ENCODE measurements at regions not wholly inside any gene's neighbourhood (a gene's known extent, or its start where the extent isn't known, plus 50 kb on each side); places are given as distances from the start of the nearest gene placed in this dataset.
A peak's percentile ranks its signal among the peaks of the same experiment; 100 is the strongest.

DNA sequence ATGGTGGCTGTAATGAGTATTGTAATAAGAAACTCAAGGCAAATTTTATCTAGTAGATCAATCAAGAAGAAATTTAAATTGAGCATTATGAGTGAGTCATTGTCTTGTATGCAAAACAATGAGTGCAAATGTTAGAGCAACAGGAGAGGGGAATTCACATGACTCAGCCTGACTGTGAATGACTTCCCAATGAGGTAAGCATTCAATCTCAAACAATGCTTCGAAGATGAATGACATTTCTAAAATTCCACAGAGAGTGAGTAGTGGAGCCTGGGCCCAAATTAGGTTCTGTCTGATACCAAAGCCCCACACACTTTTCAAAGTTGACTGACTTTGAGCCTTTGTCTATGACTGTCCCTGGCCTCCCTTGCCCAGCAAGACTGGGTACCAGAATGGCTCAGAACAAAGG is 738.0 kb downstream of the PTPRU start:
- peak; percentile 90 for DNase-seq

DNA sequence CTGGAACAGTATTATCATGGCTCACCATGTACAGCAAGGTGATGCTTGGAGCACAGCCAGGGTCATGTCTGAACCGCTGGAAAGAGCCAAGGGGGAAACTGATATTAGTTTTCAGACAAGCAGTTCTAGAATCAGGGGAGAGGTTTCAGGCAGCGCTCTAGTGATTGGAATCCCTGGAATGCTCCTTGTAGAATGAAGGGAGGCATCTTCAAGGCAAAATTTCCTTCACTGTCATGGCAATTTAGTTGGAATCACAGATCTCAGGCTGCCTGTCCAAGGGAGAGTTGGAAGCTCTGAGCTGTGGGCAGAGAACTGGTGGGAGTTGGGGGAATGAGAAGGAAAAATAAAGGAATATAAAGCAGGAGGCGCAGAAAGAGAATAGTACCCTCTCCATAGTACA is 737.1 kb downstream of the PTPRU start:
- DNase-seq: peak; percentile 20

DNA sequence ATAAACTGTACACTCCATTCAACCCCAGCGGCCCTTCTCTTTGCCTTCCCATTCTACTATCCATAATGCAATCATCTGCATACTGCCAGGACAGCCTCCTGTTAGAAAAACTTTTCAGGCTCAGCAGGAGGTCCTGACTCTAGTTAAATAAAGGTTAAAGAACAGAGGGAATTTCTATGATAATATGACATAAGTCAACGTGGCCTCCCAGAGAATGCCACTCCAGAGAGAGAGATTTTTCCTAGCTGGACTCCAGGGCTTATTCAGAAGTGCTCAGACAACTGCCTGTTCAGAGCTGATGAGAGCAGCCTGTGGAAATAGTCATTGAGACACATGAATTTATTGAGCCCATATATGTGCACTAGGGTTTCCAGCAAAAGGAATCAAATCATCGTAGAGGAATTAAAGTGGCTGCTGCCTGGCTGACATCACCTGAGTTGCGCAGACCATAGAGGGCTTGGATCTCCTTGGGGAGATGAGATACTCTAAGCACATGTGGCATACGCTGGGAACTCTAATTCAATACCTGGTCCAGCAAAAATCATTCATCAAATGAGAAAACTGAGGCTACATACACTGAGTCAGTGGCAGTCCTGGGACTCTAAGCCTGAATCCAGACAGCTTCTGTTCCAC is 736.2 kb downstream of the PTPRU start:
- no peak for DNase-seq

DNA sequence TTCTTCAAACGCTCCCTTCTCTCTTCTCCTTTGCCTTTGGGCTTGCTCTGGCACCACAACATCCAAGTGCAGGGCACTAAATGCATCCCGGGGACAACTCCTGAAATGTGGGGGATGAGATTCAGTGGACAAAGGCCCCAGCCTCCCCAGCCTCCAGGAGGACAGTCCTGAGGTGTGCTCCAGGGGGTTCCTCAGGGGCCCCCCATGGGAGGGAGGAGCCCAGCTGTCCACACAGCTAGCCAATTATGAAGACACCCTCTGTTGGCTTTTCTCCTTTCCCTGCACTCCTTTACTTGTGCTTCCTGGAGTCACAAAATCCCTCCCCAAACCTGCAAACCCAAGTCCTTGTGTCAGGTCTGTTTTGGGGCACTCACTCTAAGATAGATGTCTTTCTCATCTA is 735.4 kb downstream of the PTPRU start:
- no peak for DNase-seq

DNA sequence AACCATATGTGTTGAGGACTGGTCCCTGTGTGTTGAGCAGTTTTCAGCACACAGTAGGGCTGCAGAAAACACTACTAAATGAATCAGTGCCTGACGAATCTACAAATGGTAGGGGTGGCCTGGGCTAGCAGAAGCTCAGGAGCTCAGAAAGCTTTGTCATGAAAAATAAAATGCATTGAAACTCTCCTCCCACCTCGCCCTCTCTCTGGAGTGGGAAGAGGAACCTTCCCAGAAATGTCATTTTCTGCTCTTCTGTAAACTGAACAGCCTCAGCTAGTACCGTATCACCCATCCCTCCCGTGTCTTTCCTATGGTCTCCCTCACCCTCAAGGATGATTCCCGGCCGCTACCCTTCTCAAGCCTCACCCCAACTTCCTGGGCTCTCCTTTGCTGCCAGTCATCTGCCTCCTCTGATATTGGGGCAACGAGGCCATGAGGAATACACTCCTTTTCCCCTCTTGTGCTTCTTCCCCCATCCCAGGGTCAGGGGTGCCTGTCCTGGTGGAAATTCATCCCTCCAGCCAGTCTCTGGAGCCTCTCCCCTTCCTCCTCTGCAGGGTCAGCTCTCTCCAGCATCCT is 734.5 kb downstream of the PTPRU start:
- DNase-seq: no peak

DNA sequence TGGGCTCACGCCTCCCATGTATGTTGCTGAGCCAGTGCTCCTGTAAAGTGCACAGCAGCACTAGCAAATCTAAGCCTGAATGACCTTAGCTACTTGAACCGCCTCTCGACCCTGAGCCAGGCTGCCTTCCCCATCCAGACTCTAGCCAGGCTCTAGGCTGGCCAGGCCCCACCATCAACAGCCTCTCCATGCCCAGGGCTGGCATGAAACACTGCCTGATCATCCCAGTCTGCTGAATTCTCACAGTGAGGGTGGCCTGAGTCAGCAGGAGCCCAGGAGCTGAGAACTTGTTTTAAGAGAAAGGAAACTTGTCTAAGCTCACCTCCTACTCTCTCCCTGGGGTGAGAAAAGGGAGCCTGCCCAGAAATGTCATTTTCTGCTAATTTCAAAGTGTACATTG is 733.3 kb downstream of the PTPRU start:
- DNase-seq: no peak

DNA sequence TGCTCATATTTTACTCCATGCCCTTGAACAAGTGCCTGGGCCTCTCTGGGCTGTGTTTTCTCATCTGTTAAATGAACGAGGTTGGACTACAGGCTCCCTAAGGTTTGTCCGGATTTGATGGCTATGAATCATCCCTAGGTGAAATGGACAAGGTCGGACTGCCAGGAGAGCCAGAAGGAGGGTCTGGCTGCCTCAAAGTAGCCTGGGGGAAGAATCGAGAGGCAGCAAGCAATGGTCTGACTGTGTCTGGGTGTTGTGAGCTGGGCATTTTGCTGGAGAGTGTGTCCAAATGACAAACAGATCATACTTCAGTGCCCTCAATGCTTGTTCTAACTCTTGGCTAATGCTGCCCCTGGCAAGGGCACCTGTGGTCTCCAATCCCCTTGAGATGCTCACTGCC is 730.9 kb downstream of the PTPRU start:
- no peak for DNase-seq

DNA sequence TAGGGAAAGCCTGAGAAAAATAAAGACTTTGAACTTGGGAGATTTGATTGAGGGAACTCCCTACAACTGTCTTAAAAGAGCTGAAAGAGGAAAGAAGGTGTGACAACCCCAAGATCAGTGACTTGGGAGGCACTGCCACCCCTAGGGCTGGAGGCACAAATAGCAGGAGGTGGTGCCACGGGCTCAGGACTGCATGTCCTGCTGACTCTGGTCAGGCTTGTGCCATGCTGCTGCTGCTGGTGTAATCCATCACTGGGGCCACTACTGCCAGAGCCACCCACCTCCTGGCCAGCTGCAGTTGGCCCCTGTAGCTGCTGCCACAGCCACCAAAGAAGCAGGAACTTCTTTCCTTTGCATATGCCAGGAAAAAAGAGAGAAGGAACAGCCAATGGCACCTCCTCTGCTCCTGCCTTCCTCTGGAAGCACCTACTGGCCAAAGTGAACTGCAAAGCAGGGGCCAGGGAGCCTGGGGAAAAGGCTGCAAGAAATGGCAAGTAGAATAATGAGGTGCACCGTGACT is 730.3 kb downstream of the PTPRU start:
- no peak for DNase-seq

DNA sequence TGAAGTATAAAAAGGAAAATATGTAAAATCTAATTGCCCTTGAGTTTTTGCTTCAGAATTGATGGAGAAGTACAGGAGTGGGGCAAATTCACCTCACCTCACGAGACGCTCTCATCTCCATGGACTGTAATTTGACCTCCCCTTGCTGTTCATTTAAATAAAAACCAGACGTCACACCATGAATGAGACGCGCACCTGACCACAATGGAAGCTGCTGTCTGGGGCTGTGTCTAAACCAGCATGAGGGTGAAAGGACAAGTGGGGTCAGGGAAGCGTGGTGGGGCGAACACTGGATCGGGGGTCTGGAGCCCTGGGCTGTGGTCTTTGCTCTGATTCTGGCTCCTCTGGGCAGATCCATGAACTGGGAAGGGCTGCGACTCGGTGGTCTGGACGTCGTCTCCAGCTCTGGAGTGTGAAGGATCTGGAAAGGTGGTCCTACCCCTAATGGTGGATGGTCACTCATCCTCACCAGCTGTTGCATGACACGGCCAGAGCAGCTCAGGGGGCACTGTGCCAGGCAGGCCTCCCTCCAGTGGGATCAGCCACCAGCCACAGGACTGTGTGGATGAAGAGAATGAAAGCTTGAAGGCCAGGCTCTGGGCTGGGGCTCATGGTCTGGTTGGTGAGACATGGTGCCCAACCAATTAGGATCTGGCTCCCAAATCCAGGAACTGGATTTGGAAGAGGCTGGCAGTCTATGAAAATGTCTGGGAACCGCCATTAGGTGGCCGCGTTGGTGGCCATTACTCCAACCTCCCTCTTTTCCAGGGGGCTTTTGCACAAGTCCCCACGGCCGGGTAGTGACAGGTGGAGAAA is 728.6 kb downstream of the PTPRU start:
- DNase-seq: no peak

DNA sequence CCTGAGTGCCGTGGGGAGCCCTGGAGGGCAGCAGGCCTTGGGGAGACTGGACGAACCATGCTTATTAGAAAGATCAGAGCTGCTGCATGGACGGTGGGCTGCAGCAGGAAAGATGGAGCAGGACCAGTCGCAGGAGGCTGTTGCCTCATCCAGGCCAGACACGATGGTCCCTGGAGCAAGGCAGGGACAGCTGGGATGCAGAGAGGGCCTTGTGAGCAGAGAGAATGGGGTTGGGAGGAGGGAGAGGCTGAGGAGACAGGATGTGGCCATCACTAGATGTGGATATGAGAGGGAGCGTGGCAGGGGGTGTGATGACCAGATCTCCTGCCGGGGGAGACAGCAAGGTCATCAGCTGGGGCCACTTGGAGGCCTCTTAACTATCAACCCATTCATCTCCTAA is 727.6 kb downstream of the PTPRU start:
- DNase-seq: no peak

DNA sequence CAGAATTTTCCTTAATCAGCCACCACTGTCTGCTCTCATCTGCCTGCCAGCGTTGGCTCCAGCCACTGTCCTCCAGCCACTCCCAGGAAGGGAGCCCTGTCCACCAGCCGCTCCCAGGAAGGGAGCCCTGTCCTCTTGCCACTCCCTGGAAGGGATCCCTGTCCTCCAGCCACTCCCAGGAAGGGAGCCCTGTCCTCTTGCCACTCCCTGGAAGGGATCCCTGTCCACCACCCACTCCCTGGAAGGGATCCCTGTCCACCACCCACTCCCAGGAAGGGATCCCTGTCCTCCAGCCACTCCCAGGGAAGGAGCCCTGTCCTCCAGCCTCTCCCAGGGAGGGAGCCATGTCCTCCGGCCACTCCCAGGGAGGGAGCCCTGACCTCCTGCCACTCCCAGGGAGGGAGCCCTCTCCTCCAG is 726.5 kb downstream of the PTPRU start:
- no peak for DNase-seq

DNA sequence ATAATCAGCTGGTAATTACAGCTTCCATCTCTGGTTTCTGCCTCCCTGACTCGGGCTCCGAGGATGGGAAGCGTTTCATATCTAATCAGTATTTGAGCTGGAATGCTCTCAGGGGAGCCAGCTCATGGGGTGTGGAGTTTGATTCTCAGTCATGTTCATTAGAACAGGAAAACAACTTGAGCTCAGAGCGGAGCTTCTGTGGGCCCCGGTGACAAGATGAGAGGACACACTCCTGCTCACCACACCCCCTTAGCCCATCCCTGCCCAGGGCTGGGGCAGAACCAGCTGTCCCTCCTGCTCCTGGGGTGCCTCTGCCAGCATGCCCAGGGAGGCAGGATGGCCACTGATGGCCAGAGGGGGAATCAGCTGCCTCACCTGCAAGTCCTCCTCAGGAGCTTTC is 726.0 kb downstream of the PTPRU start:
- DNase-seq: no peak

DNA sequence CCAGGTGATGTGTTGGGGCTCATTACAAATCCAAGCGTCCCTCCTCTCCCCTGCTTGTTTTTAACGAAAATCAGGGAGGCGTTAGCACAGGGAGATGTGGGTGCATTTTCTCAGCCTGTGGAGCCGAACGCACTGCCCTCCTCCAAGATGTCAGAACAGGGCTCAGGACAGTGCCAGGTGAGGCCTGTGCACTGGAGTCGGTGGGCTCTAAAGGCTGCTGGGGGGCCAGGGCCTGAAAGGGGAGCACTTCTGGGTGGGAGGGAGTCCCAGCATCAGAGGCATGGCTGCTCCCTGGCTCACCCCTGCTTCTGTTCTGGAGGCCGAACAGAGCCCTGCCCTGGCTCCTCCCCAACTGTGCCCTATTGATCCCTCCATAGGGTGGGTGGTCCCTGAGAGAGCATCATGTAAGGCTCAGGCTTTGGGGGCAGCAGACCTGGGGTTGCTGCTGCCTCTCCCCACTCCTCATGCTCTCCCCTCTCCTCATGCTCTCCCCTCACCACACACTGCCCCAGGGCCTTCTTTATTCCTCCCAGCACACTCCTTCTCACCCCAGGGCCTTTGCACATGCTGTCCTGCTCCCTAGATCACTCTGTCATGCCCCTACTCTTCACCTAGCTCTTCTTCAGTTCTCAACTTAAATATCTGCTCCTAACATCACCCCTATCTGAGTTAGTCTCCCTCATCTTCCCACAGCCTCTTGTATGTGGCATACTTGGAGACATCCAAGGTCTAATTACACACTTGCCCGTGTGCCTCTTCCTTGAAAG is 725.2 kb downstream of the PTPRU start:
- DNase-seq: no peak

DNA sequence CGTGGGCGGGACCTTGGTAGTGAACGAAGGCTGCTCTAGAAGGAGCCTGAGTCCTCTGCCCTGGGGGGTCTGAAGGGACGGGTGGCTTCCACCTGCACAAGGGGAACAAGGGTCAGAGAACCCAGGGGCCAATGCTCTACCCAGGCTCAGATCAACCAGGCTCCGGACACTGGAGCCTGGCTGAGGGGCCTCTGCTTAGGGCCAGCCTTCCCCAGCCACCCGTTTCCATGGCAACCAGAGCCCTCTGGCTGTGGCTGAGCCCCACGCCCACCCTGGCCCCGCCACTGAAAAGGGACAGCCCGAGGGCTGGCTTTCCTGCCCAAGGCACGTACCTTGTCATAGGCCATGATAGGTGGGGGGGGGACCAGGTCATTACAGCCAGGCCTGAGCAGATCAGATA is 724.6 kb downstream of the PTPRU start:
- DNase-seq: no peak

DNA sequence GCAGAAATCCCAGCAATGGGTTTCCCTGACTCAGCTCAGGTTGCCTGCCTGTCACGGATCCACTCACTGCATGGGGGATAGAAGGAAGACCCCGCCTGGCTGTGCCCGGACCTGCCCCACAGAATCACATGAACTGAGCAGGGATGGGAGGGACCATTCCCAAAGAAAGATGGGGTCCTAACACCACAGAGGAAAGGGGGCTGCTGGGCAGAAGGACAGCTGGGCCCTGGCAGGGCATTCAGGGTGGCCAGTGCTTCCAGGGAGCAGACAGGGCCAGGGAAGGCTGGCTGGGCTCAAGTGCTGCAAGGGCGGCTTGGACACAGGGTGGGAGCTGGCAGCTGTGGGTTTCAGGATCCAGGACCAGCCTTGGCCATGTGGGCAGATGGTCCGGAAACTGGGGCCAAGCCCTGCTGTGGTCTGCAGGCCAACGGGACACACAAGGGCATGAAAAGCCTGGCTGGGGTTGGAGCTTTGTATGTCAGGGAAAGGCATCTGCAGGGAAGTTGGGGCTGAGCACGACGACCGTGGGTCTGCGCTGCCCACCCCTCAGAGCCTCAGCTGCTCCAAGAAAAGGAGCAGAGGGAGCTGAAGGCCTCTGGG is 723.9 kb downstream of the PTPRU start:
- no peak for DNase-seq

DNA sequence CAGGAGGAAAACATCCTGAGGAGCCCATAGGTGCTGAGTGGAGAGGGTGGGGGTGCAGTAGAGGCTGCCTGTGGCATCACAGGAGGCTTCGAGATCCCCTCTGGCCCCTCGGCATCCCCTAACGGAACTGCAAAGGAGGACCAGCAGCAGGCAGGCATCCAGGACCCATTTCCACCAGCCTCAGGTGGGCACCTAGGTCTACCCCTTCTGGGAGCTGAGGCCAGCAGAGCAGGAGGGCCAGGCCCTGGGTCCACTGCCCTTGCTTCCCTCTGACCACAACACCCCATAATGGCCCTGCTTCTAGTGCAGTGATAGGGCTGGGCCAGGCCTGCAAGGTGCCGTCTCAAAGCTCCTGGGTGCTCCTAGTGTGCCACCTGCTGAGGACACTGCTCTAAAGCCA is 723.0 kb downstream of the PTPRU start:
- no peak for DNase-seq

DNA sequence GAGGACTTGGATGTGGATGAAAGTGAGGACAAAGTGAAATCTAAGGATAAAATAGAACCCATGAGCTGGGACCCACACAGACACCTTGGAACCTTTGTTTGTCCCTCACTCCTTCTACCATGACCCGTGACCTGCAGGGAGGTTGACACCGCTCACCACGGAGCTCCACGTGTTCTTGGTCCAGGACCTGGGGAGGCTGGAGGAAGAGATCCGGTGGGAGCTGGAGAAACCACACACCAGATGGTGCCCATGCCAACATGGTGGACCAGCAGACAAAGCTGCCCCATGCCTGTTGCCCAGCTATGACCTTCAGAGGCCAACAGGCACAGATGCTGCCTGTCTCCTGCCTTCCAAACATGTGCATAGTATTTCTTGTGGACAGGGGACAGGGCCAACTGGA is 721.9 kb downstream of the PTPRU start:
- DNase-seq: no peak

DNA sequence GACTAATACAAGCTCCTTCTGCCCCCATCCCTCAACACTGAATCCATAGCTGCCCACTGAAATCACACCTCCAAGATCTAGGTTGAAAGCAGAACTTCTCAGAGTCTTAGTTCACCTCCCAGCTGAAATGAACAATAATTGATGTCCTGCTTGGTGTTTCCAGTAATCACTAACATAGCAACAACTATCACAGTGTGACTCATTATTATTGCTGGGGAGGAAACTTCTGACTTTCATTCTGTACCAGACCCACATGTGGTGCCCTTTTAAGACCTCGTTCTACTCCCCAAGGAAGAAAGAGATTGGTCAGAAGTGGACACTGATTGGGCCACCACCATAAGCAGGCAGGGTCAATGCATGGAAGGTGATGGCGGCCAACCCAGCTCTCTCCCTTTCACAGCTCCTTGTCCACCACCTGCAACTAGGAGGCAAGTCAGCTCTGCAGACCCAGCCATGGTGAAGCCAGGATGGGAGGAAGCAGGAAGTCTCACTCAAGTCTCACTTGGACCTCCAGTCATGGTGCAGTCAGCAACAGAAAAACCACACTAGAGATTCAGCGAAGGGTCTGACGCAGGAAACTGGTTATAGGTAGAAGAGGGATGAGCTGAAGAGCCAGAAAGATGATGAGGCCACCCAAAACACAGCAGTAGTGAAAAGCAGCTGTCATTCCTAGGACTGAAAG is 720.2 kb downstream of the PTPRU start:
- DNase-seq: no peak

DNA sequence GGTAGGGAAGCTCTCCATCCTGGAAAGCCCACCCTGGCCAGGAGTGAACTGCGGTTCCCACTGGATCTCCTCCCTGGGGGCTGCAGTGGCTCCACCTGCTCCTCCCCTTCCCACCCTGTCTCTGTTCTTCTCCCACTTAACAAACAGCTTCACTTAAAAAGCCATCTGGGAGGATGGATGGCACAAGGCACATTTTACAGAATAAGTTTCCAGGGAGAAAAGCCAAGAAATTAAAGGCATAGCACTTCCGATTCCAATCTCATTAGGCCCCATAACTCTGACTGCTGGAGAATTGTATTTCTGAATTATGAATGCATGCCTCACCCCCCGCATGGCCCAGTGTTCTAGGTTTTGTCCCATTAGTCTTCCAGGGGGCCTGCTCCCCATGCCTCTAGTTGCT is 718.3 kb downstream of the PTPRU start:
- no peak for DNase-seq

DNA sequence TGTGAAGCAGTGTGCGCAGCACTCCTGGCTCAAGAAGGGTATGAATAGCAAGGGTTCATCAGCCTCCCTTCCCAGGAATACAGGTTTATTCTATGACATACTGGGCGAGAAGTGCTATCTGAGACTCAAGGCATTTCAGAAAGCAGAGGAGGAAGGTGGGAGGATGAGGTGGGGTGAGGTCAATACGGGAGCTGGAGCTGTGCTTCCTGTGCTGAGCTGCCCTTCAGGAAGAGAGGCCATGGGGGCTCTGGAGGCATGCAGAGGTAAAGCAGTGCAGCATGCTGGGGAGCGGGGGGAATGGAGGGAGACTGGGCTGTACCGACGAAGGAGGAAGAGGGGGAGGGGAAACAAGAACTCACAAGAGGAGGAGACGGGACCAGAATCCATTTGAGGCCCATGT is 717.6 kb downstream of the PTPRU start:
- DNase-seq: no peak

DNA sequence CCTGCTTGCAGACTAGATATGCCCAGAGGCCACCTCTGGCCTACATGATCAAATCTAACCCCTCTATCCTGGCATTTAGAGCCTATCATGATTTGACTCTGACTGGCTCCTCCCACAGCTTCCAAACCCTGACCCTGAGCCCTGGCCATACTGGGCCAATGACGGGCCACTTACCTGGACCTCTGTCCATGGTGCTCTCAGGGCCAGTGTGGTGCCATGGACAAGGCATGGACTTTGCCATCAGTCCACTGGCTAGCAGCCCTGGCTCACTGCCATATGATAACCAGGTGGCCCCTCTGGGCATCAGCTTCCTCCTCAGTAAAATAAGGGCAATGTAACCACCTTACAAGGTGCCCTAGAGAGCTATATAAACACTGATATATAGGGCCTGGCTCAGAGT is 713.4 kb downstream of the PTPRU start:
- no peak for DNase-seq

DNA sequence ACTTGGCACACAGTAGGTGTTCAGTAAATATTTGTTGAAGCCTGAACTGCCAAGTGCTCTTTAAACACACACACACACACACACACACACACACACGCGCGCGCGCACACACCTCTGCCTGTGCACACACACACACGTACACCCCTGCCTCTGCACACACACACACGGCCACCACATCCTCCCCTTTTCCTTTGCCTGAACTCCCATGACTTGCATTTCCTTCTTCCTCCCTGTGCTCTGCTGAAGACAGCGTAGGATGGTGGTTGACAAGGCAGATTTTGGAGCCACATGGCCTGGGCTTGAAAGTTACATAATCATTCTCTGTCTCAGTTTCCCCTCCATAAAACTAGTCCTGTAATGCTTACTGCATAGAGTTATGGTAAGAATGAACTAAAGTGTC is 712.3 kb downstream of the PTPRU start:
- DNase-seq: no peak
